ENCODE measurements at regions not wholly inside any gene's neighbourhood (a gene's known extent, or its start where the extent isn't known, plus 50 kb on each side); places are given as distances from the start of the nearest gene placed in this dataset.

- TF ChIP-seq, protein P1, sequence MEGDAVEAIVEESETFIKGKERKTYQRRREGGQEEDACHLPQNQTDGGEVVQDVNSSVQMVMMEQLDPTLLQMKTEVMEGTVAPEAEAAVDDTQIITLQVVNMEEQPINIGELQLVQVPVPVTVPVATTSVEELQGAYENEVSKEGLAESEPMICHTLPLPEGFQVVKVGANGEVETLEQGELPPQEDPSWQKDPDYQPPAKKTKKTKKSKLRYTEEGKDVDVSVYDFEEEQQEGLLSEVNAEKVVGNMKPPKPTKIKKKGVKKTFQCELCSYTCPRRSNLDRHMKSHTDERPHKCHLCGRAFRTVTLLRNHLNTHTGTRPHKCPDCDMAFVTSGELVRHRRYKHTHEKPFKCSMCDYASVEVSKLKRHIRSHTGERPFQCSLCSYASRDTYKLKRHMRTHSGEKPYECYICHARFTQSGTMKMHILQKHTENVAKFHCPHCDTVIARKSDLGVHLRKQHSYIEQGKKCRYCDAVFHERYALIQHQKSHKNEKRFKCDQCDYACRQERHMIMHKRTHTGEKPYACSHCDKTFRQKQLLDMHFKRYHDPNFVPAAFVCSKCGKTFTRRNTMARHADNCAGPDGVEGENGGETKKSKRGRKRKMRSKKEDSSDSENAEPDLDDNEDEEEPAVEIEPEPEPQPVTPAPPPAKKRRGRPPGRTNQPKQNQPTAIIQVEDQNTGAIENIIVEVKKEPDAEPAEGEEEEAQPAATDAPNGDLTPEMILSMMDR (IDR thresholded peaks at IDR 0.05): no peak
- no peak for TF ChIP-seq POLR2A (IDR thresholded peaks at IDR 0.05)
Measured at GRCh38 chrX:138378876-138379275, 332.6 kb downstream of the FGF13 start.

Data from lower leg skin (tissue), 3 donors.